GM21619 (cell line): ENCODE measurements at regions not wholly inside any gene's neighbourhood (a gene's known extent, or its start where the extent isn't known, plus 50 kb on each side); places are given as distances from the start of the nearest gene placed in this dataset.

Source experiments
- ATAC-seq: cut with Tn5 transposase; IDR thresholded peaks from one replicate; pipeline ENCODE4 v1.9.1; 2021; ENCODE audit not compliant: unreplicated experiment

DNA sequence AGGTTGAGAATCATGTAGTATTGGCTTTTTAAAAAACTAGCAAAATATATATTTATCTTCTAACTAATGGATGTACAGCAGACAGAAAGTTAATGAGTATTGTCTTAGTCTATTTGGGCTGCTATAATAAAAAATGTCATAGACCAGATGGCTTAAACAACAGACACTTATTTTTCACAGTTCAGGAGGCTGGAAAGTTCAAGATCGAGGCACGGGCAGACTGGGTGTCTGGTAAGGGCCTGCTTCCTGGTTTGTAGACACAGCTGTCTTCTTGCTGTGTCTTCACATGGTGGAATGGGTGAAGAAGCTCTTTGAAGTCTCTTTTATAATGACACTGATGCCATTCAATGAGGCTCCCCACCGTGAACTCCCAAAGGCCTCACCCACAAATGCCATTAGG is 70.1 kb upstream of the KRR1 start:
- ATAC-seq: no peak

DNA sequence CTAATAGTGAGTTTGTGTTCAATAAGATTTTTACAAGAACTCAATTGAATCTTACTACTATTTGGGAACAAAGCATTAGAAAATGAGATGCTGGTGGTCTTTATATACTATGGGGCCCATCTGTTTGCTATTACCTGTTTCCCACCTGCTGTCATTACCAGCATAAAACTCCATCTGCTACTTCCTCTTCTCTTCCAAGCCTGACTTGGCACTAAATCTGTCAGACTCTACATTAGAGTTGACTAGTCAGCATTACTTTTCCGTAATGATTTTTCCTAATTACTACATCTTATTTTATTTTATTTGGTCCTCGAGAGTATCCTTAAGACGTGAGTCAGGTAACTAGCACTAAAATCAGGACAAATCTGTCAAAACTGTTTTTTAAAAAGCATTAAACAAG is 68.1 kb upstream of the KRR1 start:
- ATAC-seq: no peak

DNA sequence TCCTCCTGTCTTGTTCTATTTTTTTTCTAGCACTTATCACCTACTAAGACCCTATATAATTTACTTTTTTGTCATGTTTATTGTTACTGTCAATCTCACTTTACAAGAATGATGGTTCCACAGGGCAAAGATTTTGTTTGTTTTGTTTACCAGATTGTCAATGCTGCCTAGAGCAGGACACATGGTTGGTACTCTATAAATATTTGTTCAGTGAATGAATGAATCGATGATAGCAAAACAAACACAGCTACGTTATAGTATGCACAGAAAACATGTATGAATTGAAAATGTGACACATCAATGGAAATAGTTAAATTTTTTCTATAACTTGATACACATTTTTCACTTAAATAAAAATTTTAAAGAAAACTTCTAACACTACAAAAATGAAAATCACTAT is 67.1 kb upstream of the KRR1 start:
- ATAC-seq: no peak

DNA sequence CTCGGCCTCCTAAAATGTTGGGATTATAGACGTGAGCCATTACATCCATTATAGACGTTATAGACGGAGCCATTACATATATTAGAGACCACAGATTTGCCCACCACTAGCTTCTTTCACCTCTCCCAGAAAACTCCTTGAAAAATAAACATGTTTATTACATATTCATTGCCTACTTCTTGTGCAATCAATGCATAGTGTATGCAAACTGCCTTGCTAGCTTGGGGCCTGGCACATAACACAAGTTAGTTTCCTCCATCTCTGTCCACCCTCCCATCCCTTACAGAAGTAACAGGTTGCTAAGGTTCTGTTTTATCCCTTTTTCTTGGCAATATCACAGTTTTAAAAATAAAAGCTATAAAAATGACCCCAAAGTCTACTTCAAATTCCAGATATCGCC is 66.4 kb upstream of the KRR1 start:
- no peak for ATAC-seq

DNA sequence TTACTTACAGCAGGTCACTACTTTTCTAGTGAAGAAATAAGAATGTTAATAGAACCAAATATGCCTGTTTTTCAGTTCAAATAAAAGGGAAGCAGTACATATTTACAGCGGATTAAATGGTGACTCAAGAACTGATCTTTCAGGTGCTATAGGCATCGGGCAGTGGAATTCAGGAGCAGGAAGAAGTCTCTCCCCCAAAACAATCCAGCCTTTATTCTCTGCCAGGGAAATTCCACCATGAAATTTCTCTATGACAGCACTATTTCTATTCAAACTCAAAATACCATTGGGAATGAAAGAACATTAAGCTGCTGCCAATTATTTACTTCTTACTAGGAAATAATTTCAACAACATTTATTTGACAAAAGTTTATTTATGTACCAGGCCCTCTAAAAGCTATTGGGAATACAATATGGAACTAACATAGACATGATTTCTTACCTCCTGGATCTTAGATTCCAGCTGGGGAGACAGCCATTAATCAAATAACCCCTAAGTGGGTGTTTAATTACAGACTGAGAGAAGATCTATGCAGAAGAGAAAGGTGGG is 60.3 kb upstream of the KRR1 start:
- no peak for ATAC-seq

- ATAC-seq: no peak
Observed at GRCh38 chr12:75571204-75571603, 59.8 kb upstream of the KRR1 start.

GRCh38 chr12:75568801-75569200 is 57.4 kb upstream of the KRR1 start:
- ATAC-seq: no peak

GRCh38 chr12:75568393-75568792 is 57.0 kb upstream of the KRR1 start:
- no peak for ATAC-seq

- no peak for ATAC-seq
Observed at GRCh38 chr12:75565795-75566194, 54.4 kb upstream of the KRR1 start.

- ATAC-seq: no peak
Observed at GRCh38 chr12:75564852-75565251, 53.4 kb upstream of the KRR1 start.

DNA sequence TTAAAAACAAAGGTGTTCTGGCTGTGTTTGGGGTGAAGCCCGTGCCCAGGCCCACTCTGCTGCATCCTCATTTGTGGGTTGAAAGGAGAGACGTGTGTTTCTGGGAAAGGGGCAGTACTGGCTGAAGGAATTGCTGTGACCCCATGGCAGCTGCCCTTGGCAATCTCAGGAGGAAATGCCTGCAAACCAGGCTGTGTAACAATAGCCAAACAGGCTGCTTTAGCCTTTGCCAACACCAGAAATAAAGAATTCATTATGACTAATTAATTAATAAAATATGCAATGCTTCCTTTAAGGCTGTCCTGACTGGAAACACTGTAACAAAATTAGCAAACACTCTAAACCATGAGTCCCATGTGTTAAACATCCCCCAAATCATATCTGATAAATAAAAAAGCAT is 53.0 kb upstream of the KRR1 start:
- ATAC-seq: no peak

GRCh38 chr12:75563351-75563750 is 51.9 kb upstream of the KRR1 start:
- ATAC-seq: no peak

- no peak for ATAC-seq
Observed at GRCh38 chr12:75561921-75562320, 50.5 kb upstream of the KRR1 start.
